Inflammatory macrophage treated with lipopolysaccharide for 4 hours (primary cell): ENCODE measurements at regions not wholly inside any gene's neighbourhood (a gene's known extent, or its start where the extent isn't known, plus 50 kb on each side); places are given as distances from the start of the nearest gene placed in this dataset.
"Not testable (repeated sequence)": the region's sequence is repeated elsewhere in the genome, so short reads cannot be mapped to it uniquely, and the experiment has no call there.

Experiments used
- DNase-seq: peaks from one replicate; pipeline ENCODE4 v3.0.0-alpha.2; 2020

DNA sequence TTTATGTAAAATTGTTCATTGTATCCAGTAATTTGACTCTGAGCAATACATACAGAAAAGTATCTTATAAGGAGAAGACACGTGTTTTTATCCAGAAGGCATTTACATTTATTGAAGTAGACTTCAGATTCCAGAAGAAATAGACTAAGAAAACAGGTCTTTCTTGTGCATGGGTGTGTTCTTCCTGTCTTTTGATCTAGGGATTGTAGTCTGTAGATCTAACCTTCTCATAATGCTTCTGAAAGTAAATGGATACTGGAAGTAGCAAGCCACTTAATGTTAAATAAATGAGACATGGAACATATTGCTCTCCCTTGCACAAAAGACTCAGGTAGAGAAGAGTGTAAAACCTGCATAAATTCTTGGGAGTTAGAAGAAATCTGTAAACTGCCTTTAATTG is 853.2 kb upstream of the B3GALT2 start:
- DNase-seq, result no peak

DNA sequence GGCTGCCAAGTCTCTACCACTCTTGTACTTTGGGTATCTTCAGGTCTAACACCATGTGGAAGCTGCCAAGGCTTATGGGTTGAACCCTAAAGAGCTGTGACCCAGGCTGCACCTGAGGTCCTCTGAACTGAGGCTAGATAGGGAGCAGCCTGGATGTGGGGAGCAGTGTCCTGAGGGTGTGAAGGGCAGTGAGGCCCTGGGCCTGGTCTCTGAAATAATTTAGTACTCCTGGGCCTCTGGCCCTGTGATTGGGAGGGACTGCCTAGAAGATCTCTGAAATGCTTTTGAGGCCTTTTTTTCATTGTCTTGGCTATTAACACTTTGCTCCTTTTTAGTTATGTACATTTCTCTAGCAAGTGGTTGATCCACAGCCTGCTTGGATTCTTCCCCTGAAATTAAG is 847.2 kb upstream of the B3GALT2 start:
- no peak for DNase-seq

- no peak for DNase-seq
Measured at GRCh38 chr1:194028002-194028401, 841.6 kb upstream of the B3GALT2 start.

DNA sequence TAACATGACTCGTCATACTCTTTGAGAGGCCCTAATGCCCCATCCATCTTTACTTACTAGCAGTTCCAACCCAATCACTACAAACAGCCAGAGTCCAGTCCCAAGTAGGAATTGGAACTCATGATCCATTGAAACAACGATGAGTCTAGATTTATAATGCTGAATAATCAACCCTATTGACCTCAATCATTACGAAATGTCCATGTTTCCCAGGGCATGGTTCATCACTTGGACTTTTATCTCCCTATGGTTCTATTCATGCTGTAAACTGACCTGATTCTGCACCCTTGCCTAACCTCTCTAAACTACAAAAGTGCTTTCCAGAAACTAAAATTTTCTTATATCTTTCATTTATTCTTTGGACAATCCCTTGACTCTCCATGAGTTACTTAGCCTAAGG is 840.0 kb upstream of the B3GALT2 start:
- no peak for DNase-seq

DNA sequence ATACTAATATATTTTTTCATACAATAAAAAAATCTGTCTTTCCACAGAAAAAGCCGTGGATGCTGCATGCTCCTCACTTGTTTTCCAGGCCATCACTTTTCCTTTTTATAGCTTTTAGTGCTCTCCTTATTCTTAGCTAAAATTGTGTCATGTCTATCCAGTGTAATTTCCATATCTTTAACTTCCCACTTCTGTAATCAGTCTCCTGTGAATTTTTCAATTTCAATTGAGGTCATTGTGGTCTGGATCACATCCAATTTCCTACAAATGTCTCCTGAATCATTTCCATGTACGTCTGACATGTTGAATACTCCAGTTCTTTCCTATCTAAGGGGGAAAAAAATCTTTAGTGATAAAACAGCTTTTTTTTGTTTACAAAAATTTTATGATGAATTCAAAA is 838.2 kb upstream of the B3GALT2 start:
- no peak for DNase-seq

- DNase-seq, result no peak
Measured at GRCh38 chr1:194014014-194014413, 827.6 kb upstream of the B3GALT2 start.

DNA sequence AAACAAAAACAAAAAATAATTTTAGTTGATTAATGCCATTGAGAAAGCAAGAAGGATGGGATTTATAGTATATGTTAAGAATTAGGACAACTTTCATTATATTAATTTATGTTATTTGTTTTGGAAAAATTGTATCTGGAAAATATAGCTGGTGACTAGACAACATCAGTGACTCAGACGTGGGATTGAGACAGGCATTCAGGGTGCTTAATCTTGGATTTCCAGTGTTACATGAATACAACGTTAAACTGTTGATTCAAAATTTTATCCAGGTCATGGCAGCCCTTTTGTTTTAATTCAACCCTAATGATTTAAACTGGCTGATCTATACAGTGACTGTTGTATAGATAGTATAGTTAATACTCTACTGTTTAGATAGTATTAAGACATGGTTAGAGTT is 827.1 kb upstream of the B3GALT2 start:
- no peak for DNase-seq

DNA sequence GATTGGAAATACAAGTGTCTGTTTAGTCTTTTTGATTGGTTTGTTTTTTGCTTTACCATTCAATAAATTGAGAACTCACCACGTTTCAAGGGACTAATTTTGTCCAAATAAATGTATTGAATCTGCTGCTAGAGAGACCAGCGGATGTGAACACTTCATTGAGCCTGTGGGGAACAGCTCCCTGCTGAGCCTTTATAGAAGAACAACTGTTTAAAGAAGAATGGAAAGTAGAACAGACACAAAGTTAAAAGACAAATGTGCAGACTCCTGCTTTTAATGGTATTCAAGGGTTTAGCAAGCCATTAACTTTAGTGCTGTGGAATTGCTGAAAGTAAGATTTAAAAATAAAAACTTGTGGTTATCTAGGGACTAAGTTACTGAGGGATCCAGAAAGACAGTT is 817.7 kb upstream of the B3GALT2 start:
- no peak for DNase-seq

DNA sequence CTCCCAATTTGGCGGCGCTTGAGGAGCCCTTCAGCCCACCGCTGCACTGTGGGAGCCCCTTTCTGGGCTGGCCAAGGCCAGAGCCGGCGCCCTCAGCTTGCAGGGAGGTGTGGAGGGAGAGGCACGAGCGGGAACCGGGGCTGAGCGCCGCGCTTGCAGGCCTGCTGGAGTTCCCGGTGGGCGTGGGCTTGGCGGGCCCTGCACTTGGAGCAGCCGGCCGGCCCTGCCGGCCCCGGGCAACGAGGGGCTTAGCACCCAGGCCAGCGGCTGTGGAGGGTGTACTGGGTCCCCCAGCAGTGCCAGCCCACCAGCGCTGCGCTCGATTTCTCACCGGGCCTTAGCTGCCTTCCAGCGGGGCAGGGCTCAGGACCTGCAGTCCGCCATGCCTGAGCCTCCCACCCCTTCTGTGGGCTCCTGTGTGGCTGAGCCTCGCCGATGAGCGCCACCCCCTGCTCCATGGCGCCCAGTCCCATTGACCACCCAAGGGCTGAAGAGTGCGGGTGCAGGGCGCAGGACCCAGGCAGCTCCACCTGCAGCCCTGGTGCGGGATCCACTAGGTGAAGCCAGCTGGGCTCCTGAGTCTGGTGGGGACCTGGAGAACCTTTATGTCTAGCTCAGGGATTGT is 815.4 kb upstream of the B3GALT2 start:
- not testable (repeated sequence) for DNase-seq

GRCh38 chr1:193988885-193989284 is 802.5 kb upstream of the B3GALT2 start:
- DNase-seq, result no peak

DNA sequence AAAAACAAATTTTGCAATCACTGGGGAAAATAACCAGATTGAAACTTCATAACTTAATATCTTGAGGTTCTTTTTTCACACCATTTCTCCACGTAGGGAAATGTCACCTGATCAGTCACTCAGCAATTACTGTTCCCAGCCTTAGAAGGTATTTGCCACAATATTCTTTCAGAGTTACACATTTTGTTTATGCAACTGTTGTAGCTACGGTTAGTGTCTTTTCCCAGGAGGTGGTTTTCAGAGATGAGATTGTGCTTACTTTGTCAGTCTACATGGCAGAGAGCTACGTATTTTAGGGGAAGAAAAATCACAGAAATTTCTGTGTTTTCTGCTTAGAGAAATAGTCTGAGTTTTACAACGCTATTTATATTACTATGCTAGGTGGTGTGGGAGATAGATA is 792.8 kb upstream of the B3GALT2 start:
- no peak for DNase-seq

DNA sequence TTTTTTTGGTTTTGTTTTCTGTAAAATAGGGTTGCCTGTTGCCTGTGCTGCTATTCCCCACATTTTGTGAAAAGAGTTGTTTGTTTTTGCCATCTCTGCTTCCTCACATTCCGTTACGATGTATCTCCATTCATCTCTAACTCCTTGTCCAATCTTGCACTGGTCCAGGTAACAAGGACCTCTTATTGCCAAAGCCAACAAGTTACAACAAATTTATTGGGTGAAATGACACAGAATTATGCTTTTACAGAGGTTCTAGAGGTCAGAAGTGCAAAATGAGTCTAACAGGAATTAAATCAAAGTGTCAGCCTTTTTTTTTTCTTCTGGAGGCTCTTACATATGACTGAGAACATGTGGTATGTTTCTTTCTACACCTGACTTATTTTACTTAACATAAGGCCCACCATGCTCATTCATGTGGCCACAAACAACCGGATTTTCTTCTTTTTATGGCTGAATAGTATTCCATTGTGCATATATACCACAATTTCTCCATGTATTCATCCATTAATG is 787.9 kb upstream of the B3GALT2 start:
- DNase-seq, result no peak

DNA sequence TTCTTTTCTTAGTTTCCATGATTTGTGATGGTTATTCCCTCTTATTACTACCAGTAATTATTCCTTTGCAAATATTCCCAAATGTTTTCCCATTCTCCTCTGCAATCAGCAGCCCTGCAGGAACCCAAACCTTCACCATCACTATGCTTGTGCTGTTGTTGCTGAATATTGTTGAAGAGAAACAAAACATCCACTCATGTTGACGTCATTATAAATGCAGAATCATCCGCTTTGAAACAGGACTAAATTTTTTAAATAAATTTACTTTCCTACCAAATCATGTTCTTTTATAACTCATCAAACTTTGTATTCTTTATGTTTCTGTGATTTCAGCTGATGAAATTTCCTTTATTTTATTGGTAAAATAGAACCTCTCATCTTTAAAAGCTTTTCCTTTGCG is 787.0 kb upstream of the B3GALT2 start:
- no peak for DNase-seq

- no peak for DNase-seq
Measured at GRCh38 chr1:193971595-193971994, 785.2 kb upstream of the B3GALT2 start.

- no peak for DNase-seq
Measured at GRCh38 chr1:193960499-193960898, 774.1 kb upstream of the B3GALT2 start.

GRCh38 chr1:193960040-193960439 is 773.6 kb upstream of the B3GALT2 start:
- no peak for DNase-seq

GRCh38 chr1:193957556-193958095 is 771.2 kb upstream of the B3GALT2 start:
- DNase-seq, result no peak

GRCh38 chr1:193952778-193953374 is 766.5 kb upstream of the B3GALT2 start:
- DNase-seq, result no peak

GRCh38 chr1:193951984-193952383 is 765.6 kb upstream of the B3GALT2 start:
- no peak for DNase-seq

DNA sequence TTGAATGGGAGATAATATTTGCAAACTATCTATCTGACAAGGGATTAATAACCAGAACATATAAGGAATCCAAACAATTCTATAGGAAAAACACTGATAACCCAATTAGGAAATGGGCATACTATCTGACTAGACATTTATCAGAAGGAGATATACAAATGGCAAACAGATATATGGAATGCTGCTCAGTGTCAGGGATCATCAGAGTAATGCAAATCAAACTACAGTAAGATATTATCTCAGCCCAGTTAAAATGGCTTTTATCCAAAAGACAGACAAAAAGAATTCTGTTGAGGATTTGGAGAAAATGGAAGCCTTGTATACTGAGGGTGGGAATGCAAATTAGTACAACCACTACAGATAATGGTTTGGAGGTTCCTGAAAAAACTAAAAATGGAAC is 758.0 kb upstream of the B3GALT2 start:
- no peak for DNase-seq

- no peak for DNase-seq
Measured at GRCh38 chr1:193940176-193940575, 753.8 kb upstream of the B3GALT2 start.

GRCh38 chr1:193939585-193939984 is 753.2 kb upstream of the B3GALT2 start:
- no peak for DNase-seq

GRCh38 chr1:193937308-193937707 is 750.9 kb upstream of the B3GALT2 start:
- DNase-seq, result no peak

- no peak for DNase-seq
Measured at GRCh38 chr1:193932979-193933378, 746.6 kb upstream of the B3GALT2 start.

DNA sequence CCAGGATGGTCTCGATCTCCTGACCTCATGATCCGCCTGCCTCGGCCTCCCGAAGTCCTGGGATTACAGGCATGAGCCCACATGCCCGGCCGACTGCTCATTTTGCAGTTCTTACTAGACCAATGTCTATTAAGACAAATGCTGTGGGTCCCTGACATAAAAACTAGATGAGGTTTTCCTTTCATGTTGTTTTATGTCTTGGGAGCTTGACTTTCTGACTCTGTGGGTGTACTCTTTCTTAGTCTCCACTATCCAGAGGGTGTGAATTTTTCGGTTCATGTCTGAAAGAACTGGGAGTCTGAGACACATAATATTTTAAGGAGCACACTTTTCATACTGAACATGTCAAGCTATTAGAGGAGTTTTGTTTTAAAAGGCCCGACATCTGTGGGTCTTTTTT is 744.9 kb upstream of the B3GALT2 start:
- no peak for DNase-seq
